Heart left ventricle (tissue), 16 donors: ENCODE measurements at regions not wholly inside any gene's neighbourhood (a gene's known extent, or its start where the extent isn't known, plus 50 kb on each side); places are given as distances from the start of the nearest gene placed in this dataset.

Experiments
- ATAC-seq, 4 donors: fragments of 200-7000 bp; cut with Tn5 transposase; one replicate each; pipeline ENCODE4 v1.9.1; 2020 to 2022; ENCODE audit warnings: moderate library complexity in 4 of 4, mild to moderate bottlenecking in 3 of 4, moderate number of reproducible peaks in 1 of 4
- DNase-seq, 5 donors: peaks; one replicate each; pipeline ENCODE4 v3.0.0-alpha.2; 2020
- H3K27ac ChIP-seq, 12 donors: fragments of 200-600 bp; sonication (generic) in 4 of 12; one replicate each; pipeline versions ENCODE4 v1.5.0 to v1.8.0; 2016 to 2022; ENCODE audit warnings: mild to moderate bottlenecking in 2 of 12
- H3K27me3 ChIP-seq, 9 donors: fragments of 200-600 bp; sonication (generic) in 2 of 9; one replicate each; pipeline versions ENCODE4 v1.5.1 to v1.8.0; 2016 to 2022; ENCODE audit warnings: mild to moderate bottlenecking in 3 of 9
- H3K36me3 ChIP-seq, 9 donors: fragments of 200-600 bp; sonication (generic) in 2 of 9; one replicate each; pipeline versions ENCODE4 v1.5.0 to v1.8.0; 2018 to 2022; ENCODE audit warnings: mild to moderate bottlenecking in 2 of 9
- H3K4me1 ChIP-seq, 12 donors: fragments of 200-600 bp; sonication (generic) in 4 of 12; one replicate each; pipeline versions ENCODE4 v1.5.0 to v1.8.0; 2016 to 2022; ENCODE audit warnings: mild to moderate bottlenecking in 3 of 12
- H3K4me3 ChIP-seq, 12 donors: fragments of 200-600 bp; sonication (generic) in 4 of 12; one replicate each; pipeline versions ENCODE4 v1.5.0 to v1.8.0; 2017 to 2022; ENCODE audit warnings: mild to moderate bottlenecking in 9 of 12, moderate library complexity in 4 of 12
- H3K9me3 ChIP-seq, 12 donors: fragments of 200-600 bp; sonication (generic) in 4 of 12; one replicate each; pipeline versions ENCODE4 v1.5.0 to v1.8.0; 2016 to 2022; ENCODE audit warnings: mild to moderate bottlenecking in 1 of 12
- CTCF ChIP-seq, 12 donors: fragments of 200-600 bp; sonication (generic) in 4 of 12; IDR thresholded peaks; one replicate each; pipeline versions ENCODE4 v1.5.0 to v1.8.0; 2018 to 2022; ENCODE audit warnings: antibody characterized with exemption in 12 of 12, mild to moderate bottlenecking in 5 of 12
- POLR2A ChIP-seq, 2 donors: fragments of 450-650 bp; IDR thresholded peaks; one replicate each; pipeline ENCODE4 v1.6.1; 2017; ENCODE audit warnings: antibody characterized with exemption in 2 of 2, mild to moderate bottlenecking in 2 of 2, moderate library complexity in 2 of 2
- WGBS, 4 donors: extraction: QIAGEN DNeasy Blood & Tissue Kit in 2 of 4; methylation state at CpG; one replicate each; pipeline versions ENCODE4 v1.1.5 to v1.1.7; 2013 to 2018; 5-methylcytosine and 5-hydroxymethylcytosine counted together
- intact Hi-C, 10 donors: fragments of 100-400 bp; cut with DNase I; formaldehyde crosslinking; loops; one replicate each; pipeline versions ENCODE4 v1.11.1 to v1.14.2; 2022
- donor health status: ischemic (EF 13 %, LVEDD 7.1; RV severe dilation, severe dysfunction).
- donor health status: healthy with polysubstance abuse.
- donor health status: DM: no; HTN: yes; CAD: no.
- donor health status: DM: no; HTN: no; CAD: no.
- donor health status: ischemic (EF 25% LVEDD 6.9; RV normal size, moderate dysfunction).
- donor health status: ischemic (EF 25% LVEDD 5.7; RV mildly dilated, moderate dysfunction).
- donor health status: healthy.
- donor health status: DM: yes; HTN: yes; CAD: no.
- donor health status: ischemic (EF 35%, LVEDD 5.7; RV mildly dilated, moderate dysfunction).
- donor health status: nonischemic (EF 11% LVEDD 7.7; RV severe dilation, severe dysfunction).
- donor health status: DM: yes; HTN: yes; CAD: no.
- donor health status: PGD.
- donor health status: ischemic (EF 29% LVEDD 5.4; RV normal size, mild dysfunction).
- donor health status: nonischemic (EF 23%, LVEDD 6.1; RV moderate dilation, normal function).

GRCh38 chr1:99573431-99574217 is 72.3 kb upstream of the PALMD start:
- no peaks in the 10 kb centered on the region for H3K36me3 ChIP-seq
- no peak overlapping the region for H3K27ac ChIP-seq
- peaks cover 0 to 10% (median 3%) of the 10 kb centered on the region in 12 donors for H3K4me1 ChIP-seq
- intact Hi-C loops = no loop called here
- H3K4me3 ChIP-seq = no peak overlapping the region
- no peaks in the 10 kb centered on the region for H3K9me3 ChIP-seq
- peak in 2 of 5 donors; percentile 30 to 45 for DNase-seq
- ATAC-seq = peak in 1 of 4 donors; percentile 61
- no peaks in the 10 kb centered on the region for H3K27me3 ChIP-seq
- 54 to 72% (median 65%) methylated on average over 3 of the region's 3 CpGs for WGBS, 4 donors
- TF ChIP-seq CTCF (IDR thresholded peaks at IDR 0.05) (no peak), POLR2A (IDR thresholded peaks at IDR 0.05) (no peak)

- H3K4me3 ChIP-seq = no peak overlapping the region
- no peaks in the 10 kb centered on the region for H3K27me3 ChIP-seq
- H3K9me3 ChIP-seq = no peaks in the 10 kb centered on the region
- WGBS, 4 donors = 79 to 86% (median 82%) methylated on average over 3 of the region's 3 CpGs
- DNase-seq (no peak), ATAC-seq (no peak)
- H3K27ac ChIP-seq = no peak overlapping the region
- intact Hi-C loops = no loop called here
- TF ChIP-seq POLR2A (IDR thresholded peaks at IDR 0.05) (no peak), CTCF (IDR thresholded peaks at IDR 0.05) (no peak)
- peaks cover 0 to 15% (median 1%) of the 10 kb centered on the region in 12 donors for H3K4me1 ChIP-seq
- no peaks in the 10 kb centered on the region for H3K36me3 ChIP-seq
These were observed 68.6 kb upstream of the PALMD start for GRCh38 chr1:99577313-99577712.

- DNase-seq (no peak), ATAC-seq (no peak)
- Histone ChIP-seq H3K27me3 (no peaks in the 10 kb centered on the region), H3K27ac (peak overlapping the region in 5 of 12 donors; percentile 7 to 54 (median 21)), H3K4me3 (no peak overlapping the region), H3K9me3 (no peaks in the 10 kb centered on the region), H3K36me3 (no peaks in the 10 kb centered on the region), H3K4me1 (peaks cover 0 to 5% (median 0%) of the 10 kb centered on the region in 12 donors)
- WGBS, 4 donors = 69 to 80% (median 73%) methylated on average over 2 of the region's 2 CpGs
- TF ChIP-seq POLR2A (IDR thresholded peaks at IDR 0.05) (no peak), CTCF (IDR thresholded peaks at IDR 0.05) (no peak)
- intact Hi-C loops = loop anchor here in 1 of 10 donors (5.0 kb wide), 1 partner anchor 37 kb away; no protein-coding TSS in a partner anchor
These were observed 66.2 kb upstream of the PALMD start for GRCh38 chr1:99579691-99580172.

- peak in 3 of 5 donors; percentile 49 to 61 (median 49) for DNase-seq
- intact Hi-C loops = loop anchor here in 1 of 10 donors (5.0 kb wide), 1 partner anchor 38 kb away; no protein-coding TSS in a partner anchor
- peak; percentile 37 to 97 (median 85) for ATAC-seq
- Histone ChIP-seq H3K4me1 (peaks cover 0 to 5% (median 0%) of the 10 kb centered on the region in 12 donors), H3K36me3 (no peaks in the 10 kb centered on the region), H3K9me3 (no peaks in the 10 kb centered on the region), H3K27me3 (no peaks in the 10 kb centered on the region), H3K27ac (peak overlapping the region in 8 of 12 donors; percentile 7 to 54 (median 28)), H3K4me3 (no peak overlapping the region)
- WGBS, 4 donors = 48 to 66% (median 64%) methylated on average over 6 of the region's 6 CpGs
- no peak for TF ChIP-seq POLR2A (IDR thresholded peaks at IDR 0.05)
- TF ChIP-seq CTCF (IDR thresholded peaks at IDR 0.05) = peak in 1 of 12 donors; percentile 9
These were observed 65.5 kb upstream of the PALMD start for GRCh38 chr1:99580451-99580850.
